Gastrocnemius medialis (tissue), 4 donors: ENCODE measurements at regions not wholly inside any gene's neighbourhood (a gene's known extent, or its start where the extent isn't known, plus 50 kb on each side); places are given as distances from the start of the nearest gene placed in this dataset.

Experiments used
- CTCF ChIP-seq, 5 experiments: fragments of 450-650 bp in 3 of 5; fragments of 200-600 bp in 2 of 5; sonication (generic) in 2 of 5; IDR thresholded peaks in 4 of 5; conservative IDR thresholded peaks in 1 of 5; 1 replicate in 4 of 5; 2 replicates in 1 of 5; pipeline ENCODE4 v1.5.1; 2016 to 2019; ENCODE audit warnings: antibody characterized with exemption in 5 of 5, mild to moderate bottlenecking in 3 of 5, moderate library complexity in 3 of 5
- POLR2A ChIP-seq, 2 donors: fragments of 450-650 bp; IDR thresholded peaks; one replicate each; pipeline ENCODE4 v1.6.1; 2017; ENCODE audit warnings: antibody characterized with exemption in 2 of 2, mild to moderate bottlenecking in 2 of 2, moderate library complexity in 2 of 2

GRCh38 chr3:95120921-95121320 is 1058.1 kb downstream of the NSUN3 start:
- TF ChIP-seq CTCF (IDR thresholded peaks at IDR 0.05 in 4 of 5, conservative IDR thresholded peaks at IDR 0.05 in 1 of 5) (no peak), POLR2A (IDR thresholded peaks at IDR 0.05) (no peak)
